RPMI8226 (cell line): ENCODE measurements at regions not wholly inside any gene's neighbourhood (a gene's known extent, or its start where the extent isn't known, plus 50 kb on each side); places are given as distances from the start of the nearest gene placed in this dataset.

ENCODE experiments used
- DNase-seq: peaks from one replicate; pipeline ENCODE4 v3.0.0-alpha.2; 2015

GRCh38 chr16:6105115-6105514 lies 1007.5 kb upstream of the EEF2KMT start:
- no peak for DNase-seq

- DNase-seq = no peak
These were observed 1006.8 kb upstream of the EEF2KMT start for GRCh38 chr16:6104428-6104827.

- DNase-seq = no peak
These were observed 1006.0 kb upstream of the EEF2KMT start for GRCh38 chr16:6103561-6103960.

GRCh38 chr16:6099102-6099501 lies 1001.5 kb upstream of the EEF2KMT start:
- no peak for DNase-seq

GRCh38 chr16:6096931-6097670 lies 999.5 kb upstream of the EEF2KMT start:
- DNase-seq = no peak

GRCh38 chr16:6095414-6095813 lies 997.8 kb upstream of the EEF2KMT start:
- no peak for DNase-seq

GRCh38 chr16:6091021-6091420 lies 993.4 kb upstream of the EEF2KMT start:
- no peak for DNase-seq

GRCh38 chr16:6081320-6081976 lies 983.9 kb upstream of the EEF2KMT start:
- peak; percentile 61 for DNase-seq

- no peak for DNase-seq
These were observed 979.0 kb upstream of the EEF2KMT start for GRCh38 chr16:6076631-6077030.

GRCh38 chr16:6068063-6068462 lies 970.5 kb upstream of the EEF2KMT start:
- no peak for DNase-seq

- DNase-seq = no peak
These were observed 969.1 kb upstream of the EEF2KMT start for GRCh38 chr16:6066652-6067051.

GRCh38 chr16:6063526-6063925 lies 965.9 kb upstream of the EEF2KMT start:
- DNase-seq = no peak

- no peak for DNase-seq
These were observed 962.1 kb upstream of the EEF2KMT start for GRCh38 chr16:6059671-6060070.

GRCh38 chr16:6057821-6058220 lies 960.2 kb upstream of the EEF2KMT start:
- DNase-seq = no peak

GRCh38 chr16:6048017-6048416 lies 950.4 kb upstream of the EEF2KMT start:
- DNase-seq = no peak

GRCh38 chr16:6047325-6047724 lies 949.7 kb upstream of the EEF2KMT start:
- DNase-seq = no peak

GRCh38 chr16:6038941-6039645 lies 941.5 kb upstream of the EEF2KMT start:
- no peak for DNase-seq

- no peak for DNase-seq
These were observed 937.6 kb upstream of the EEF2KMT start for GRCh38 chr16:6035161-6035560.

GRCh38 chr16:6034511-6034910 lies 936.9 kb upstream of the EEF2KMT start:
- DNase-seq = no peak

- no peak for DNase-seq
These were observed 934.8 kb upstream of the EEF2KMT start for GRCh38 chr16:6032438-6032837.

- DNase-seq = no peak
These were observed 934.0 kb upstream of the EEF2KMT start for GRCh38 chr16:6031567-6031966.

- no peak for DNase-seq
These were observed 933.5 kb upstream of the EEF2KMT start for GRCh38 chr16:6031102-6031501.

- no peak for DNase-seq
These were observed 930.1 kb upstream of the EEF2KMT start for GRCh38 chr16:6027733-6028132.

GRCh38 chr16:6023449-6023848 lies 925.9 kb upstream of the EEF2KMT start:
- no peak for DNase-seq
